CD4-positive, alpha-beta T cell treated with Interleukin-4 for 4 hours (primary cell): ENCODE measurements at regions not wholly inside any gene's neighbourhood (a gene's known extent, or its start where the extent isn't known, plus 50 kb on each side); places are given as distances from the start of the nearest gene placed in this dataset.
"Not testable (repeated sequence)": the region's sequence is repeated elsewhere in the genome, so short reads cannot be mapped to it uniquely, and the experiment has no call there.

Source experiments
- DNase-seq: peaks from one replicate; pipeline ENCODE4 v3.0.0-alpha.2; 2020

- DNase-seq = no peak
Observed at GRCh38 chr14:86942936-86943335, 1050.0 kb downstream of the GALC start.

GRCh38 chr14:86940106-86940505, 1052.9 kb downstream of the GALC start:
- no peak for DNase-seq

GRCh38 chr14:86938320-86938719, 1054.7 kb downstream of the GALC start:
- DNase-seq = no peak

GRCh38 chr14:86936556-86936955, 1056.4 kb downstream of the GALC start:
- DNase-seq = no peak

- DNase-seq = no peak
Observed at GRCh38 chr14:86935241-86935885, 1057.6 kb downstream of the GALC start.

- DNase-seq = no peak
Observed at GRCh38 chr14:86933958-86934595, 1058.9 kb downstream of the GALC start.

GRCh38 chr14:86933460-86933859, 1059.5 kb downstream of the GALC start:
- no peak for DNase-seq

GRCh38 chr14:86915406-86915805, 1077.6 kb downstream of the GALC start:
- DNase-seq = no peak

- DNase-seq = no peak
Observed at GRCh38 chr14:86912709-86913108, 1080.3 kb downstream of the GALC start.

GRCh38 chr14:86911486-86911885, 1081.5 kb downstream of the GALC start:
- no peak for DNase-seq

GRCh38 chr14:86905386-86905926, 1087.5 kb downstream of the GALC start:
- DNase-seq = not testable (repeated sequence)

- no peak for DNase-seq
Observed at GRCh38 chr14:86902176-86902950, 1090.6 kb downstream of the GALC start.

GRCh38 chr14:86897704-86898513, 1095.1 kb downstream of the GALC start:
- no peak for DNase-seq

- DNase-seq = no peak
Observed at GRCh38 chr14:86897224-86897623, 1095.8 kb downstream of the GALC start.

- no peak for DNase-seq
Observed at GRCh38 chr14:86896701-86897100, 1096.3 kb downstream of the GALC start.

- no peak for DNase-seq
Observed at GRCh38 chr14:86892152-86892956, 1100.6 kb downstream of the GALC start.

- no peak for DNase-seq
Observed at GRCh38 chr14:86885280-86885679, 1107.7 kb downstream of the GALC start.

GRCh38 chr14:86884498-86884897, 1108.5 kb downstream of the GALC start:
- DNase-seq = no peak

GRCh38 chr14:86882818-86883217, 1110.2 kb downstream of the GALC start:
- DNase-seq = no peak

- DNase-seq = no peak
Observed at GRCh38 chr14:86865934-86866333, 1127.0 kb downstream of the GALC start.

- DNase-seq = no peak
Observed at GRCh38 chr14:86858591-86858990, 1134.4 kb downstream of the GALC start.

- DNase-seq = no peak
Observed at GRCh38 chr14:86858031-86858430, 1135.0 kb downstream of the GALC start.
